NCI-H2107 treated with DMSO at 0.1 percent for 48 hours (cell line): ENCODE measurements at regions not wholly inside any gene's neighbourhood (a gene's known extent, or its start where the extent isn't known, plus 50 kb on each side); places are given as distances from the start of the nearest gene placed in this dataset.

Experiments
- DNase-seq: peaks from one replicate; lab custom pipeline; 2025; ENCODE audit not compliant: unreplicated experiment; lab: John Stamatoyannopoulos, UW

GRCh38 chr10:78800535-78801320 is 268.0 kb upstream of the ZMIZ1 start:
- no peak for DNase-seq

- DNase-seq: no peak
Measured at GRCh38 chr10:78802431-78802830, 266.3 kb upstream of the ZMIZ1 start.

- DNase-seq: no peak
Measured at GRCh38 chr10:78802866-78803265, 265.9 kb upstream of the ZMIZ1 start.

GRCh38 chr10:78803710-78804109 is 265.1 kb upstream of the ZMIZ1 start:
- DNase-seq: no peak

GRCh38 chr10:78804411-78805032 is 264.2 kb upstream of the ZMIZ1 start:
- no peak for DNase-seq

GRCh38 chr10:78805176-78805575 is 263.6 kb upstream of the ZMIZ1 start:
- no peak for DNase-seq

GRCh38 chr10:78806681-78807221 is 262.0 kb upstream of the ZMIZ1 start:
- no peak for DNase-seq

- no peak for DNase-seq
Measured at GRCh38 chr10:78807504-78808203, 261.1 kb upstream of the ZMIZ1 start.

- DNase-seq: no peak
Measured at GRCh38 chr10:78808286-78808685, 260.5 kb upstream of the ZMIZ1 start.

- DNase-seq: no peak
Measured at GRCh38 chr10:78808736-78809367, 259.9 kb upstream of the ZMIZ1 start.

GRCh38 chr10:78811174-78811573 is 257.6 kb upstream of the ZMIZ1 start:
- no peak for DNase-seq

GRCh38 chr10:78812571-78813318 is 256.0 kb upstream of the ZMIZ1 start:
- no peak for DNase-seq

GRCh38 chr10:78813526-78813925 is 255.2 kb upstream of the ZMIZ1 start:
- no peak for DNase-seq

- no peak for DNase-seq
Measured at GRCh38 chr10:78813998-78814399, 254.8 kb upstream of the ZMIZ1 start.

- DNase-seq: no peak
Measured at GRCh38 chr10:78814407-78814806, 254.4 kb upstream of the ZMIZ1 start.

GRCh38 chr10:78815702-78816334 is 252.9 kb upstream of the ZMIZ1 start:
- no peak for DNase-seq

GRCh38 chr10:78817361-78817760 is 251.4 kb upstream of the ZMIZ1 start:
- DNase-seq: no peak

- DNase-seq: no peak
Measured at GRCh38 chr10:78817804-78818203, 251.0 kb upstream of the ZMIZ1 start.

GRCh38 chr10:78819361-78820006 is 249.3 kb upstream of the ZMIZ1 start:
- DNase-seq: no peak

GRCh38 chr10:78820007-78820362 is 248.8 kb upstream of the ZMIZ1 start:
- no peak for DNase-seq
